Hematopoietic multipotent progenitor cell treated with erythropoietin and hydrocortisone succinate and interleukin-3 and kit ligand, for 6 days (in vitro differentiated cells): ENCODE measurements at regions not wholly inside any gene's neighbourhood (a gene's known extent, or its start where the extent isn't known, plus 50 kb on each side); places are given as distances from the start of the nearest gene placed in this dataset.
"Not testable (repeated sequence)": the region's sequence is repeated elsewhere in the genome, so short reads cannot be mapped to it uniquely, and the experiment has no call there.

Source experiments
- DNase-seq: peaks from one replicate; pipeline ENCODE4 v3.0.0-alpha.2; 2015

GRCh38 chr18:35770376-35771014 is 189.0 kb downstream of the GALNT1 start:
- no peak for DNase-seq

DNA sequence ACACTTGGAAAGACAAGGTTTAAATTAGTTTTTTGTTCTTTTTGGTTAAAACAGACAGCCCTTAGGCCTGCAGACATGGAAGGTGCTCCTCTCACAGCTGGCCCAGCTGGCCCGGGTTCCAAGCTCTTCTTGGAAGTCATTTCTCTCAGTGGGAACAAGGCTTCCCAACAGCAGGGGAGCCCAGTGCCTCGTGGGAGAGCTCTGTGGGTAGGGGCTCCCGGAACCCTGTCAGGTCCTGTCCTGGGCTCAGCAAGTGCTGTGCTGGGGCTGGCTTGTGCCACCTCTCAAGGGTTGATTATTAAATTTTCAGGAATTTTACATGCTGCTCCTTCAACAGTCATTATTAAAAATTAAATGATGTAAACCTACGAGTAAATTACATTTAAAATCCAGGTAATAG is 189.6 kb downstream of the GALNT1 start:
- no peak for DNase-seq

GRCh38 chr18:35775887-35776286 is 194.3 kb downstream of the GALNT1 start:
- peak; percentile 62 for DNase-seq

DNA sequence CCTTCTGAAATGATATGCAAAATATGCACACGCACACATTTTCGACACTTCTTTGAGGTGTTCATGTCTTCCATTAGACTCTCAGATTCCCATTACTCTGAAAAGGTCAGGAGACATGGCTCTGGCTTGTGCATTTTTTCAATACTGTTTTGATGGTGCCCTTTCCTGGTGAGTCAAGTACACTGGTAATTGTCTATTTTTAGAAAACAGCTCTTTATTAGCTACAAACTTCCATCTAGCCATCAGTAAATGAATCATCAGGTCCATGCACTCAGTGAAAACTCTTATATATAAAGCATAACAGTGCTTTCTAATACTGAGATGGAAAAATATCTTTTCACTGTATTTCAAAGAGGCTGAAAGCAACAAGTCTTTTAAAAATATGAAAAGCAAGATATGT is 194.9 kb downstream of the GALNT1 start:
- no peak for DNase-seq

GRCh38 chr18:35777039-35777438 is 195.4 kb upstream of the RMP24 start:
- no peak for DNase-seq

GRCh38 chr18:35778850-35779627 is 193.4 kb upstream of the RMP24 start:
- DNase-seq: no peak

GRCh38 chr18:35780937-35781336 is 191.5 kb upstream of the RMP24 start:
- DNase-seq: no peak

- no peak for DNase-seq
These were observed 189.6 kb upstream of the RMP24 start for GRCh38 chr18:35782926-35783325.

DNA sequence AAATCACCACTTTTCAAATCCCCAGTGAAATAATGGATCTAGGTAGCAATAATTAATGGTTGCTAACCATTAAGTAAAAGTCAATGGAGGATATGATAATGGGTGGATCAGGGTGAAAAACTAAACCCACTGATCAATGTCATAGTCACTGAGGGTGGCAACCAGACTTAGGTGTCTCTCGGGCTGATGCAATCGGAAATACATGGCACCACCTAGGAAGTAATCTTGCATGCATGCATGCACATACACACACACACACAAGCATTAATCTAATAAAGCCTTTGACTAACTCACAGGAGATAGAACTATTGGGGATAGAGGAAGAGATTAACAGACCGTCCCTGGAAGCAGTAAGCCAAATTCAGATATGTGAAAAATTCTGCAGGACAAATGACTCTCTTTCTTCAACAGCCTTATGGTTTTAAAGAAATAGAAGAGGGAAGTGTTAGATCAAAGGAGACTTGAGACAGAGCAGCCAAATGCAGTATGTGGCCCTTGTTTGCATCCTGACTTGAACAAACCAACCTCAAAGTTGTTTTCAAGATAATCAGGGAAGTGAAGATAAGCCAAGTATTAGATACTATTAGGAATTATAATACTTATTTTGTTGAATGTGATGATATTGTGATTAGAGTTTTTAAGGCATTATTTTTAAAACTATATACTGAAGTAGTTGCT is 186.0 kb upstream of the RMP24 start:
- DNase-seq: no peak

DNA sequence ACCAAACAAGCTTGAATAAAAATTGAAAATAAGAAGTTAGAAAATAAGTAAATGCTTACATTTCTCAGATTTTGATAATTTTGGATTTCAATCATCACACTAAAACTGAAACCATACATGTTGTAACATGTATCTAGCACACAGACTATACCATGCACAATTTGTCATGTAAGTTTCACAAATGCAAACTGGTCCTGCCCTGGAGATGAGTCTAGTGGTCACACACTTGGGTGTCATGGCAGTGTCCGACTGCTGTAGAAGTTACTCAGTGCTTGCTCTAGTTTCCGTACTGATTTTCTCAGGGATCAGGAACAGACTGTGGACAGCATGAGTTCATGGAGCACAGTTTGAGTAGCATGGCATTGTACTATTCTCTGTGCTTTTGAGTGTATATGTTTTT is 182.9 kb upstream of the RMP24 start:
- DNase-seq: no peak

- DNase-seq: no peak
These were observed 174.5 kb upstream of the RMP24 start for GRCh38 chr18:35797948-35798347.

DNA sequence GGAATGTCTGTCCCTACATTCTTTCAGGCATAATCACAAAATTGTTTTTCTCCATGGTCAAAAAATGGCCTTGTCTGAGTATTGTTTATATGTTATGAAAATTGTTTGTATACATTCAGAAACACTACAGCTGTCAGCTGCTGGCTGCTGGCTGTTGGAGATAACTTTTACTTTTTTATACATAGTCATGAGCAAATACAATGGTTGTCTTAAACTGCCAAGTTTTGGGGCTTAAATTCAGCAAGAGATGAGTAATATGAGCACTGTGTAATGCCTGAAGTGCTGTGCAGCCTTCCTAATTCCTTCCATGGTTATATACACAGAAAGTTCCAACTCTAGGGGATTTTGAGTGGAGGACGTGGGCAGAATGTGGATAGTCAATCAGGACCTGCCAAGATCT is 168.9 kb upstream of the RMP24 start:
- no peak for DNase-seq

DNA sequence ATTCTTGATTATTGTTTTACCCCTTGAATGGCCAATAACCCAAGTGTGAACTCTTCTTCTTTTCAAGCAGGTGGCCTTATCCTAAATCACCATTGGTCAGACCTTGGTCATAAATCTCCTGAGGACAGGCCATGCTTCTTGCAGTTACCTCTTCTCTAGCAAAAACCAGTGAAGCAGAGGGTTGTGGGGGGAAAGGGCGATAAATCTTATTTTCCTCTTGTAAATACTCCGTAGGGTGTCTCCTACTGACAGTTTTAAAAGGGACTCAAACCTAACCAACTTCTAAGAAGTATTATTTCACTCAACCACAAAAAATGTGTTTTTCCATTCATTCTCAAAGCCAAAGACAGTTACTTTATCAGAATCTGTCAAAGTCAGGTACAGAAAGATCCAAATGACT is 168.1 kb upstream of the RMP24 start:
- DNase-seq: no peak

DNA sequence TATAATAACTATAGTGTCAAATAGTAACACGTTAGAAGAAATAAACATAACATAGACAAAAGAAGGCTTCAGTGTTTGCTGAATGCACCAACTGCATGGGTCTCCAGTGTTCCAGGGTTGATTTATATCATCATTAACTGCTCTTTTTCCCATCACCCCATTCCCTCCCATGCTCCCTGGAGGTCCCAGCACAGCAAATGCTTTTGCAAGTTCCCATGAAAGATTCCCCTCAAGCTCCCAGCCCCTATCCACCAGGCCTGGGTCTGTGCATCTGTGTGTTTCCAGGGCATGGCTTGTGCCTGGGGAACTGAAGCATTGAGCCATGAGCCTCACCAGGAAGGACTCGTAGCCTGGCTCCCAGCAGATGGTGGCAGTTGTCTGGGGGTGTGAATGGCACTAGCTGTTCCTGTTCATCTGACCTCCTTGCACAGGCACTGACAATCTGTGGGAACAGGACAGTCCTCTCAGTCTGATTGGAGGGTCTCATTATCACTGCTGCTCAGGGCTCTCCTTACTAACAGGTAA is 164.6 kb upstream of the RMP24 start:
- DNase-seq: no peak

DNA sequence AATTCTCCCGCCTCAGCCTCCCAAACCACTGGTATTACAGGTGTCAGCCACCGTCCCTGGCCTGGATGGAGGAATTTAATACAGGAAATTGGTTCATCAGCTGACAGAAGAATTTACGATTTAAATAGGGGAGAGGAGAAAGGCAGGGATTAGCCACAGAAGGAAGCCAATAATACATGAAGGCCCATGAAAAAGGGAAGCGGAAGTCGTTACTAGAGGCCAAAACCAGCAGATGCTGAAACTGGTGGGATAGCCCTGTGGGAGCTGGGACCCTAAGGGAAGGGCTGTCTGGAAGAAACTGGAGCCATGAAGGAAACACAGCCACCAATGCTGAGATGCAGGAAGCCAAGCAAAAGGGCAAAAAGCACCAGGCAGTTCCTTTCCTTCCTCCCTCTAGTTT is 163.7 kb upstream of the RMP24 start:
- no peak for DNase-seq

- DNase-seq: no peak
These were observed 162.0 kb upstream of the RMP24 start for GRCh38 chr18:35810520-35810919.

- no peak for DNase-seq
These were observed 160.6 kb upstream of the RMP24 start for GRCh38 chr18:35811896-35812295.

- not testable (repeated sequence) for DNase-seq
These were observed 157.5 kb upstream of the RMP24 start for GRCh38 chr18:35815011-35815410.

DNA sequence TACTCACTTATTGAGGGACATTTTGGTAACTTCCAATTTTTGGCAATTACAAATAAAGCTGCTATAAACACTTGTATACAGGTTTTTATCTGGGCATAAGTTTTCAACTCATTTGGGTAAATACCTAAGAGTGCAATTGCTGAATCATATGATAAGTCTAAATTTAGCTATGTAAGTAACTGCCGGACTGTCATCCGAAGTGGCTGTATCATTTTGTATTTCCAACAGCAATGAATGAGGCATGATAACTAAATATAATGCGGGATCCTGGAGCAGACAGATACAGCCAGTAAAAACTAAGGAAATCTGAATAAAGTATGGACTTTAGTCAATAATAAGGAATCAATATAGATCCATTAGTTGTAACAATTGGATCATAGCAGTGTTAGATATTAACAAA is 156.5 kb upstream of the RMP24 start:
- DNase-seq: no peak

GRCh38 chr18:35817604-35818352 is 154.7 kb upstream of the RMP24 start:
- no peak for DNase-seq

GRCh38 chr18:35818353-35818667 is 154.2 kb upstream of the RMP24 start:
- no peak for DNase-seq

GRCh38 chr18:35822413-35822812 is 150.1 kb upstream of the RMP24 start:
- DNase-seq: no peak

DNA sequence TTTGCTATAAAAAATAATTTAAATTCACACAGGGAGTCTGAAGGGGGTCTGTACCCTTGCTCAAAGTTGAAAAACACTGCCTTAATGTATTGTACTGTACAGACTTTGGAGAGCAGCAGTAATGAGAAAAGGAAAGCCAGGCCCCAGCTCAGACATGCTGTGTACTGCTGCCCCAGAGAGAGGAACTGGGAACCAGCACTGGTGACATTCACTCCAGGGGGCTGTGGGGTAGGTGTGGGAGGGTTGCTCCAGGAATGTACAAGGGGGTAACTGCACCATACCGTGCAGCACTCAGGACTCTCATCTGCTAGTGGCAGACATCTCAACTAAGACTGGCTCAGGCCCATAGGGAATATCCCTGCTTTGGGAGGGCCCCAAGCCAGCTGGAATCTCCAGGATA is 146.0 kb upstream of the RMP24 start:
- no peak for DNase-seq
